Smooth muscle cell (in vitro differentiated cells): ENCODE measurements at regions not wholly inside any gene's neighbourhood (a gene's known extent, or its start where the extent isn't known, plus 50 kb on each side); places are given as distances from the start of the nearest gene placed in this dataset.
"Not testable (repeated sequence)": the region's sequence is repeated elsewhere in the genome, so short reads cannot be mapped to it uniquely, and the experiment has no call there.

Experiments used
- DNase-seq: peaks from one replicate; lab custom pipeline; 2025; ENCODE audit not compliant: unreplicated experiment; lab: John Stamatoyannopoulos, UW
- H2AFZ ChIP-seq: fragments of 200-600 bp; sonication (generic); 2 replicates; pipeline ENCODE4 v1.6.0; 2016; ENCODE audit warnings: antibody characterized with exemption, low read depth, mild to moderate bottlenecking
- H3F3A ChIP-seq: fragments of 200-600 bp; sonication (generic); 2 replicates; pipeline ENCODE4 v1.6.0; 2017; ENCODE audit warnings: antibody characterized with exemption, low read depth
- H3K27ac ChIP-seq: fragments of 200-600 bp; sonication (generic); 2 replicates; pipeline ENCODE4 v1.5.1; 2016; ENCODE audit warnings: low read depth, mild to moderate bottlenecking
- H3K27me3 ChIP-seq: fragments of 200-600 bp; sonication (generic); 2 replicates; pipeline ENCODE4 v1.6.1; 2016; ENCODE audit warnings: low read depth, mild to moderate bottlenecking
- H3K36me3 ChIP-seq: fragments of 200-600 bp; sonication (generic); 2 replicates; pipeline ENCODE4 v1.5.1; 2016; ENCODE audit warnings: low read depth
- H3K4me1 ChIP-seq: fragments of 200-600 bp; sonication (generic); 2 replicates; pipeline ENCODE4 v1.5.1; 2016; ENCODE audit warnings: low read depth
- H3K4me2 ChIP-seq: fragments of 200-600 bp; sonication (generic); 2 replicates; pipeline ENCODE4 v1.6.0; 2016; ENCODE audit warnings: mild to moderate bottlenecking
- H3K4me3 ChIP-seq: fragments of 200-600 bp; sonication (generic); 2 replicates; pipeline ENCODE4 v1.5.1; 2016; ENCODE audit warnings: mild to moderate bottlenecking
- H3K79me2 ChIP-seq: fragments of 200-600 bp; sonication (generic); 2 replicates; pipeline ENCODE4 v1.6.0; 2016; ENCODE audit warnings: low read depth, mild to moderate bottlenecking
- H3K9ac ChIP-seq: fragments of 200-600 bp; sonication (generic); 2 replicates; pipeline ENCODE4 v1.6.0; 2016; ENCODE audit warnings: low read depth
- H3K9me3 ChIP-seq: fragments of 200-600 bp; sonication (generic); replicated peaks from 2 replicates; pipeline ENCODE4 v1.5.1; 2016; ENCODE audit warnings: low read depth
- H4K20me1 ChIP-seq: fragments of 200-600 bp; sonication (generic); 2 replicates; pipeline ENCODE4 v1.6.0; 2016; ENCODE audit warnings: low read depth
- CTCF ChIP-seq: fragments of 200-600 bp; sonication (generic); IDR thresholded peaks from 2 replicates; pipeline ENCODE4 v1.5.1; 2017; ENCODE audit warnings: borderline replicate concordance, mild to moderate bottlenecking, antibody characterized with exemption; ENCODE audit not compliant: insufficient read depth, poor library complexity, severe bottlenecking
- WGBS: methylation state at CpG from one replicate; pipeline ENCODE4 v1.1.7; 2016; ENCODE audit warnings: low lambda C conversion rate; 5-methylcytosine and 5-hydroxymethylcytosine counted together

GRCh38 chr6:9690388-9690787 lies 724.5 kb downstream of the TFAP2A start:
- Histone ChIP-seq H3K4me1 (no peaks in the 10 kb centered on the region), H3K36me3 (no peaks in the 10 kb centered on the region), H3K27ac (no peak overlapping the region), H3F3A (no peaks in the 10 kb centered on the region), H3K9me3 (no peaks in the 10 kb centered on the region), H3K27me3 (no peaks in the 10 kb centered on the region), H2AFZ (no peak overlapping the region), H3K79me2 (no peaks in the 10 kb centered on the region), H4K20me1 (no peaks in the 10 kb centered on the region), H3K9ac (no peak overlapping the region), H3K4me2 (no peak overlapping the region), H3K4me3 (no peak overlapping the region)
- no peak for TF ChIP-seq CTCF
- DNase-seq = no peak

GRCh38 chr6:9680727-9681126 lies 734.1 kb downstream of the TFAP2A start:
- H3F3A ChIP-seq, H3K4me2 ChIP-seq, DNase-seq, H3K9me3 ChIP-seq, H3K36me3 ChIP-seq, H2AFZ ChIP-seq, H3K4me1 ChIP-seq, H3K79me2 ChIP-seq, H3K27me3 ChIP-seq, H3K27ac ChIP-seq, H3K9ac ChIP-seq, H4K20me1 ChIP-seq, H3K4me3 ChIP-seq: not testable (repeated sequence)
- 93% methylated on average over 6 of the region's 6 CpGs for WGBS

GRCh38 chr6:9675122-9675521 lies 739.8 kb downstream of the TFAP2A start:
- Histone ChIP-seq H4K20me1 (no peaks in the 10 kb centered on the region), H2AFZ (no peak overlapping the region), H3K36me3 (no peaks in the 10 kb centered on the region), H3K4me1 (no peaks in the 10 kb centered on the region), H3F3A (no peaks in the 10 kb centered on the region), H3K27me3 (no peaks in the 10 kb centered on the region), H3K79me2 (no peaks in the 10 kb centered on the region), H3K27ac (no peak overlapping the region), H3K4me3 (no peak overlapping the region), H3K9ac (no peak overlapping the region), H3K9me3 (no peaks in the 10 kb centered on the region), H3K4me2 (no peak overlapping the region)
- TF ChIP-seq CTCF = no peak
- DNase-seq = no peak
- WGBS = 96% methylated on average over 1 of the region's 1 CpG

- Histone ChIP-seq H3F3A (no peaks in the 10 kb centered on the region), H4K20me1 (no peaks in the 10 kb centered on the region), H3K4me3 (no peak overlapping the region), H3K27ac (no peak overlapping the region), H3K4me2 (no peak overlapping the region), H2AFZ (no peak overlapping the region), H3K9me3 (no peaks in the 10 kb centered on the region), H3K36me3 (no peaks in the 10 kb centered on the region), H3K9ac (no peak overlapping the region), H3K27me3 (no peaks in the 10 kb centered on the region), H3K79me2 (no peaks in the 10 kb centered on the region), H3K4me1 (no peaks in the 10 kb centered on the region)
- 90% methylated on average over 4 of the region's 4 CpGs for WGBS
- no peak for DNase-seq
- TF ChIP-seq CTCF = no peak
Measured at GRCh38 chr6:9659848-9660247, 755.0 kb downstream of the TFAP2A start.
